Uterus (tissue), 2 donors: ENCODE measurements at regions not wholly inside any gene's neighbourhood (a gene's known extent, or its start where the extent isn't known, plus 50 kb on each side); places are given as distances from the start of the nearest gene placed in this dataset.

ENCODE experiments used
- CTCF ChIP-seq, 4 experiments: fragments of 200-600 bp in 2 of 4; fragments of 450-650 bp in 2 of 4; sonication (generic) in 2 of 4; IDR thresholded peaks; one replicate each; pipeline ENCODE4 v1.5.1; 2016 to 2019; ENCODE audit warnings: antibody characterized with exemption in 4 of 4, mild to moderate bottlenecking in 2 of 4, moderate library complexity in 1 of 4
- POLR2A ChIP-seq, 2 donors: fragments of 450-650 bp; IDR thresholded peaks; one replicate each; pipeline ENCODE4 v1.6.1; 2016; ENCODE audit warnings: antibody characterized with exemption in 2 of 2, mild to moderate bottlenecking in 1 of 2, moderate library complexity in 1 of 2

- TF ChIP-seq CTCF (IDR thresholded peaks at IDR 0.05) (no peak), POLR2A (IDR thresholded peaks at IDR 0.05) (no peak)
Observed at GRCh38 chr22:34490886-34491285, 570.6 kb upstream of the LARGE1 start.
